SK-N-MC (cell line): ENCODE measurements at regions not wholly inside any gene's neighbourhood (a gene's known extent, or its start where the extent isn't known, plus 50 kb on each side); places are given as distances from the start of the nearest gene placed in this dataset.

ENCODE experiments used
- EZH2 ChIP-seq: fragments of 200-600 bp; sonication (generic); IDR thresholded peaks from one replicate; pipeline ENCODE4 v1.6.1; 2017; ENCODE audit warnings: antibody characterized with exemption
- FOXP2 ChIP-seq: optimal IDR thresholded peaks from 2 replicates; pipeline ENCODE3; 2011; ENCODE audit warnings: mild to moderate bottlenecking, moderate library complexity; ENCODE audit not compliant: insufficient read depth; ENCODE audit errors: extremely low read length, control extremely low read depth
- POLR2AphosphoS5 ChIP-seq: IDR thresholded peaks from 2 replicates; pipeline ENCODE4 v1.6.1; 2012; ENCODE audit warnings: mild to moderate bottlenecking, low read depth, low read length, borderline replicate concordance

DNA sequence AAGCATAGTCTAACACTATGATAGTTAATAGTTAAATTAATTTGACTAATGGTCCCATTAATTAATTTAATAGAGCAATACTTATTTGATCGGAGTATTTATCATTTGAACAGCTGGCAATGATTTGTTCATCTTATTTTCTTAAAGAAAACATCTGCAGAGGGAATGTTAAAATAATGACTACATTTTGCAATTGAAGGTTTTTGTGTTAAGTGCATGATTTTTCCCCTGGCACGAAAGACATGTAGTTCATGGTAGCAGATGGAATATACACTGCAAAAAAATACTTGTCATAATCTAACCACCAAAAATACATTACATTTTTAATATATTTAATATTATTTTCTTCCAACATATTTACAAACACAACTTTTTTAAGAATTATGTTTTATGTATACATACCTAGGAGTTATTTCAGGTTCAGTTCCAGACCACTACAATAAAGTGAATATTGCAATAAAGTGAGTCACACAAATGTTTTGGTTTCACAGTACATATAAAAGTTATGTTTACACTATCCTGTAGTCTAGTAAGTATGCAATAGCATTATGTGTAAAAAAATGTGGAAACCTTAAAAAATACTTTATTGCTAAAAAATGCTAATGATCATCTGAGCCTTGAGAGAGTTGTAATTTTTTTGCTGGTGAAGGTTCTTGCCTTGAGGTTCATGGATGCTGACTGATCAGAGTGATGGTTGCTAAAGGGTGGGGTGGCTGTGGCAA, 292.6 kb upstream of the DAB2 start:
- TF ChIP-seq EZH2 (no peak), POLR2AphosphoS5 (no peak), FOXP2 (no peak)
